ENCODE measurements at regions not wholly inside any gene's neighbourhood (a gene's known extent, or its start where the extent isn't known, plus 50 kb on each side); places are given as distances from the start of the nearest gene placed in this dataset.

- ATAC-seq (ENCODE audit: insufficient number of reproducible peaks, low FRiP score, low read depth), result no peak
- H3K27me3 ChIP-seq (replicated peaks; ENCODE audit: insufficient read depth), result no peaks in the 10 kb centered on the region
Observed at GRCh38 chr1:214188835-214189234, 92.1 kb upstream of the SMYD2 start.

GRCh38 chr1:214192825-214193643 lies 87.9 kb upstream of the SMYD2 start:
- no peak overlapping the region for H3K27ac ChIP-seq
- H3K27me3 ChIP-seq (replicated peaks; ENCODE audit: insufficient read depth), result no peaks in the 10 kb centered on the region
- no peaks in the 10 kb centered on the region for H3K4me1 ChIP-seq (ENCODE audit: control insufficient read depth in 1 of 2, low read depth in 2 of 2)
- no peaks in the 10 kb centered on the region for H3K36me3 ChIP-seq
- ATAC-seq (ENCODE audit: insufficient number of reproducible peaks, low FRiP score, low read depth) (no peak), DNase-seq (ENCODE audit: low spot score) (no peak)
- no peak overlapping the region for H3K4me3 ChIP-seq
- no peak for TF ChIP-seq CTCF (IDR thresholded peaks at IDR 0.05)
- no peaks in the 10 kb centered on the region for H3K9me3 ChIP-seq

More at GRCh38 chr1:214188835-214189234, 92.1 kb upstream of the SMYD2 start:
- TF ChIP-seq CTCF (IDR thresholded peaks at IDR 0.05), result no peak
- Histone ChIP-seq H3K4me1 (ENCODE audit: control insufficient read depth in 1 of 2, low read depth in 2 of 2) (peaks cover 4 to 7% of the 10 kb centered on the region in 2 donors), H3K36me3 (no peaks in the 10 kb centered on the region), H3K27ac (no peak overlapping the region), H3K9me3 (no peaks in the 10 kb centered on the region), H3K4me3 (no peak overlapping the region)
- DNase-seq (ENCODE audit: low spot score), result no peak

GRCh38 chr1:214193691-214194090 lies 87.3 kb upstream of the SMYD2 start:
- no peaks in the 10 kb centered on the region for H3K9me3 ChIP-seq
- H3K4me1 ChIP-seq (ENCODE audit: control insufficient read depth in 1 of 2, low read depth in 2 of 2), result no peaks in the 10 kb centered on the region
- H3K36me3 ChIP-seq, result no peaks in the 10 kb centered on the region
- H3K27me3 ChIP-seq (replicated peaks; ENCODE audit: insufficient read depth), result no peaks in the 10 kb centered on the region
- ATAC-seq (ENCODE audit: insufficient number of reproducible peaks, low FRiP score, low read depth), result no peak
- no peak overlapping the region for H3K27ac ChIP-seq
- no peak for DNase-seq (ENCODE audit: low spot score)
- H3K4me3 ChIP-seq, result no peak overlapping the region
- TF ChIP-seq CTCF (IDR thresholded peaks at IDR 0.05), result no peak

- no peak for ATAC-seq (ENCODE audit: insufficient number of reproducible peaks, low FRiP score, low read depth)
- TF ChIP-seq CTCF (IDR thresholded peaks at IDR 0.05), result no peak
Observed at GRCh38 chr1:214198571-214198970, 82.4 kb upstream of the SMYD2 start.

GRCh38 chr1:214199585-214199984 lies 81.4 kb upstream of the SMYD2 start:
- Histone ChIP-seq H3K4me3 (no peak overlapping the region), H3K27ac (no peak overlapping the region), H3K9me3 (no peaks in the 10 kb centered on the region), H3K27me3 (replicated peaks; ENCODE audit: insufficient read depth) (no peaks in the 10 kb centered on the region), H3K4me1 (ENCODE audit: control insufficient read depth in 1 of 2, low read depth in 2 of 2) (no peaks in the 10 kb centered on the region), H3K36me3 (no peaks in the 10 kb centered on the region)
- DNase-seq (ENCODE audit: low spot score), result no peak
- no peak for ATAC-seq (ENCODE audit: insufficient number of reproducible peaks, low FRiP score, low read depth)
- TF ChIP-seq CTCF (IDR thresholded peaks at IDR 0.05), result no peak

More at GRCh38 chr1:214198571-214198970, 82.4 kb upstream of the SMYD2 start:
- no peak for DNase-seq (ENCODE audit: low spot score)
- Histone ChIP-seq H3K4me1 (ENCODE audit: control insufficient read depth in 1 of 2, low read depth in 2 of 2) (no peaks in the 10 kb centered on the region), H3K36me3 (no peaks in the 10 kb centered on the region), H3K4me3 (no peak overlapping the region), H3K9me3 (no peaks in the 10 kb centered on the region), H3K27ac (no peak overlapping the region), H3K27me3 (replicated peaks; ENCODE audit: insufficient read depth) (no peaks in the 10 kb centered on the region)
